DMS53 (cell line): ENCODE measurements at regions not wholly inside any gene's neighbourhood (a gene's known extent, or its start where the extent isn't known, plus 50 kb on each side); places are given as distances from the start of the nearest gene placed in this dataset.

Experiments
- DNase-seq: peaks from one replicate; lab custom pipeline; 2025; lab: John Stamatoyannopoulos, UW

- DNase-seq = no peak
These were observed 336.0 kb upstream of the TNP1 start for GRCh38 chr2:217195658-217196446.

- no peak for DNase-seq
These were observed 335.2 kb upstream of the TNP1 start for GRCh38 chr2:217195016-217195415.

GRCh38 chr2:217193431-217194340 lies 333.8 kb upstream of the TNP1 start:
- no peak for DNase-seq

- DNase-seq = no peak
These were observed 332.5 kb upstream of the TNP1 start for GRCh38 chr2:217192366-217192765.

GRCh38 chr2:217189747-217190146 lies 329.9 kb upstream of the TNP1 start:
- DNase-seq = no peak

GRCh38 chr2:217189131-217189530 lies 329.3 kb upstream of the TNP1 start:
- DNase-seq = no peak

GRCh38 chr2:217186668-217187159 lies 326.9 kb upstream of the TNP1 start:
- DNase-seq = no peak

GRCh38 chr2:217186152-217186551 lies 326.3 kb upstream of the TNP1 start:
- no peak for DNase-seq

GRCh38 chr2:217185265-217185995 lies 325.6 kb upstream of the TNP1 start:
- DNase-seq = no peak

- DNase-seq = no peak
These were observed 324.4 kb upstream of the TNP1 start for GRCh38 chr2:217184242-217184641.

- DNase-seq = no peak
These were observed 323.6 kb upstream of the TNP1 start for GRCh38 chr2:217183471-217183870.

GRCh38 chr2:217182926-217183325 lies 323.1 kb upstream of the TNP1 start:
- DNase-seq = no peak

- DNase-seq = no peak
These were observed 321.6 kb upstream of the TNP1 start for GRCh38 chr2:217181512-217181911.

- DNase-seq = no peak
These were observed 320.0 kb upstream of the TNP1 start for GRCh38 chr2:217179854-217180253.

- DNase-seq = no peak
These were observed 318.5 kb upstream of the TNP1 start for GRCh38 chr2:217178341-217178740.

- DNase-seq = no peak
These were observed 317.9 kb upstream of the TNP1 start for GRCh38 chr2:217177720-217178119.

- no peak for DNase-seq
These were observed 312.0 kb upstream of the TNP1 start for GRCh38 chr2:217171874-217172273.

GRCh38 chr2:217168496-217168895 lies 308.6 kb upstream of the TNP1 start:
- no peak for DNase-seq

- no peak for DNase-seq
These were observed 307.7 kb upstream of the TNP1 start for GRCh38 chr2:217167531-217167930.

GRCh38 chr2:217166241-217166850 lies 306.5 kb upstream of the TNP1 start:
- peak; percentile 71 for DNase-seq

- no peak for DNase-seq
These were observed 305.7 kb upstream of the TNP1 start for GRCh38 chr2:217165547-217165946.

- DNase-seq = no peak
These were observed 304.1 kb upstream of the TNP1 start for GRCh38 chr2:217163987-217164386.
